ENCODE measurements at regions not wholly inside any gene's neighbourhood (a gene's known extent, or its start where the extent isn't known, plus 50 kb on each side); places are given as distances from the start of the nearest gene placed in this dataset.
"Not testable (repeated sequence)": the region's sequence is repeated elsewhere in the genome, so short reads cannot be mapped to it uniquely, and the experiment has no call there.

DNA sequence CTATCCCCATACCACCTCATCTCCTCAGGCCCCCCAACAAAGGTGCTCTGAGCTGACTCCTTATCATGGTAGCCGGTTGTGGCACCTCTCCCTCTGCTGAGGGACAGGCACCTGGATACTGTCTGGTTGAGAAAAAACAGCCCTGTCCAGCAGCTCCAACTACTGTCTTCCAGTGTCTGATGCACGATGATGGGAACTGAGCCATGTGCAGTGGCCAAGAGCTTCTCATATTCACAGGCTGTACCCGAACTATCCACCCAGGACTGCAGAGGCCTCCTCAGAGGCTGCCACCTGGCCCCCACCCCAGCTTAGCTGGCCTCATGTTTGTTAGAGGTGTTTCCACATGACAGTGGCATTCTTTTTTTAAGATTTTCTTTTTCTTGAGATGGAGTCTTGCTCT is 149.9 kb downstream of the BCL2L11 start:
- H3K23ac ChIP-seq (ENCODE audit: low read depth, low read length); ATAC-seq (ENCODE audit: low read depth); H3K14ac ChIP-seq (replicated peaks; ENCODE audit: low read depth, low read length); H3K4me3 ChIP-seq (ENCODE audit: insufficient read depth, low read depth, low read length); H2BK20ac ChIP-seq (ENCODE audit: low read depth, low read length); H3K27ac ChIP-seq (ENCODE audit: insufficient read depth, low read length); H3K9ac ChIP-seq (ENCODE audit: low read depth, low read length); POLR2A ChIA-PET (ENCODE audit: unreplicated experiment); H3K36me3 ChIP-seq (ENCODE audit: control insufficient read depth, insufficient read depth, low read length); H4K8ac ChIP-seq (ENCODE audit: low read depth in 2 of 2, low read length in 2 of 2); H2AK5ac ChIP-seq (ENCODE audit: low read depth, low read length); H2BK15ac ChIP-seq (ENCODE audit: low read depth, low read length); intact Hi-C loops (cut with micrococcal nuclease); H2AFZ ChIP-seq (replicated peaks; ENCODE audit: low read length, poor library complexity); H3K27me3 ChIP-seq (ENCODE audit: control insufficient read depth, insufficient read depth, low read length); H3K4me2 ChIP-seq (ENCODE audit: low read depth, low read length); CTCF ChIA-PET; H3K9me1 ChIP-seq (ENCODE audit: insufficient read depth, low read length); H3K79me1 ChIP-seq (ENCODE audit: low read depth in 1 of 2, low read length in 2 of 2); H3K56ac ChIP-seq (ENCODE audit: extremely low read depth, insufficient read depth, low read length); H4K91ac ChIP-seq (ENCODE audit: insufficient read depth, low read depth, low read length); H4K20me1 ChIP-seq (ENCODE audit: insufficient read depth, low read length); H3K9me3 ChIP-seq (ENCODE audit: control insufficient read depth, insufficient read depth, low read length); H3K4me1 ChIP-seq (ENCODE audit: control insufficient read depth, insufficient read depth, low read length); in situ Hi-C loops (cut with MboI; ENCODE audit: low sequenced_read_pairs); H2BK120ac ChIP-seq (ENCODE audit: low read depth, low read length); DNase-seq; BruUV-seq (replicated peaks); H3K18ac ChIP-seq (ENCODE audit: low read depth, low read length); H4K5ac ChIP-seq (ENCODE audit: low read depth, low read length); H2BK5ac ChIP-seq (ENCODE audit: low read depth, low read length, poor library complexity, severe bottlenecking); H3K4ac ChIP-seq (ENCODE audit: low read depth, low read length); H2AK9ac ChIP-seq (replicated peaks; ENCODE audit: low read depth, low read length, poor library complexity); dilution Hi-C loops (cut with HindIII; ENCODE audit: low sequenced_read_pairs, unreplicated experiment): not testable (repeated sequence)
- WGBS, 2 experiments (ENCODE audit: extremely low coverage in 2 of 2, insufficient read length in 1 of 2), result no CpG with 5 or more reads among the region's 3 CpGs

DNA sequence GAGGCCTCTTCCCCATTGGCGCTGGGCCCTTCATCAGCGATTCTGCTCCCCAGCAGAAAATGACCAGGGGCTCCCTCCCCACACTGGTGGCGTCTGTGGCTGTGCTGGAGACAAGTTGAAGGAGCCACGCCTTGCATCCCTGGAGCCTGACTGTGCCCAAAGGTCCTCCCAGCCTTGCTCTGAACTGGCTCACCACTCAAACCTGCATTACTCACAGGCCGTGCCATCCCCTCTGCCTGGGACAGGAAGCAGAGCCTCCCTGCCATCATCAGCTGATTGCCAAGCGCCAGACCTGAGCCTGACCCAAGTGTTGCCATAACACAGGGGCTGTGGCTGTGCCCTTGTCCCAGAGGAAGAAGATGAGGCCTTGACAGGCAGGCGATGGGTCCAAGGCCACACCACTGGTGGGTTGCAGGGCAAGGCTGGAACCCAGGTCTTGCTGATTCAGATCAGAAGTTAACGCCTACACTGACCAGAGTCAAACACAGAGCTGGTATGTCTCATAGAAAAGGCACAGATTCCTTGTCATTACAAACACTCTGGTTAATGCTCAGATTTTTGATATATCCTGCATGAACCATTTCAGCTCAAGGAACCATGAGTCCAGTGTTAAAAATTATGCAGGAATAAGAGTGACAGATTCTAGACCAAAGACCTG is 151.1 kb downstream of the BCL2L11 start:
- H4K91ac ChIP-seq (ENCODE audit: insufficient read depth, low read depth, low read length); H2AK5ac ChIP-seq (ENCODE audit: low read depth, low read length); H2BK20ac ChIP-seq (ENCODE audit: low read depth, low read length); POLR2A ChIA-PET (ENCODE audit: unreplicated experiment); H3K9ac ChIP-seq (ENCODE audit: low read depth, low read length); H3K9me3 ChIP-seq (ENCODE audit: control insufficient read depth, insufficient read depth, low read length); H2BK15ac ChIP-seq (ENCODE audit: low read depth, low read length); H3K56ac ChIP-seq (ENCODE audit: extremely low read depth, insufficient read depth, low read length); H3K36me3 ChIP-seq (ENCODE audit: control insufficient read depth, insufficient read depth, low read length); H3K14ac ChIP-seq (replicated peaks; ENCODE audit: low read depth, low read length); H2AK9ac ChIP-seq (replicated peaks; ENCODE audit: low read depth, low read length, poor library complexity); H3K4ac ChIP-seq (ENCODE audit: low read depth, low read length); H3K23ac ChIP-seq (ENCODE audit: low read depth, low read length); DNase-seq; H4K5ac ChIP-seq (ENCODE audit: low read depth, low read length); H3K27ac ChIP-seq (ENCODE audit: insufficient read depth, low read length); CTCF ChIA-PET; dilution Hi-C loops (cut with HindIII; ENCODE audit: low sequenced_read_pairs, unreplicated experiment); H2BK5ac ChIP-seq (ENCODE audit: low read depth, low read length, poor library complexity, severe bottlenecking); H3K27me3 ChIP-seq (ENCODE audit: control insufficient read depth, insufficient read depth, low read length); H4K20me1 ChIP-seq (ENCODE audit: insufficient read depth, low read length); H3K9me1 ChIP-seq (ENCODE audit: insufficient read depth, low read length); H2AFZ ChIP-seq (replicated peaks; ENCODE audit: low read length, poor library complexity); H3K4me2 ChIP-seq (ENCODE audit: low read depth, low read length); intact Hi-C loops (cut with micrococcal nuclease); H3K4me3 ChIP-seq (ENCODE audit: insufficient read depth, low read depth, low read length); H4K8ac ChIP-seq (ENCODE audit: low read depth in 2 of 2, low read length in 2 of 2); in situ Hi-C loops (cut with MboI; ENCODE audit: low sequenced_read_pairs); H3K79me1 ChIP-seq (ENCODE audit: low read depth in 1 of 2, low read length in 2 of 2); BruUV-seq (replicated peaks); H3K4me1 ChIP-seq (ENCODE audit: control insufficient read depth, insufficient read depth, low read length); H2BK120ac ChIP-seq (ENCODE audit: low read depth, low read length); H3K18ac ChIP-seq (ENCODE audit: low read depth, low read length): not testable (repeated sequence)
- 0 out of 2 replicates have a peak, but pooled peaks have one; percentile 17 for ATAC-seq (ENCODE audit: low read depth)
- no CpG with 5 or more reads among the region's 8 CpGs for WGBS, 2 experiments (ENCODE audit: extremely low coverage in 2 of 2, insufficient read length in 1 of 2)
